ENCODE measurements at regions not wholly inside any gene's neighbourhood (a gene's known extent, or its start where the extent isn't known, plus 50 kb on each side); places are given as distances from the start of the nearest gene placed in this dataset.

- H3K36me3 Mint-ChIP-seq (ENCODE audit: insufficient read depth), result no peaks in the 10 kb centered on the region
- no peak overlapping the region for H3K4me3 Mint-ChIP-seq
- ATAC-seq (replicated peaks) (no peak), DNase-seq (no peak)
- no peak overlapping the region for H3K27ac Mint-ChIP-seq
- no peaks in the 10 kb centered on the region for H3K9me3 Mint-ChIP-seq
- no peaks in the 10 kb centered on the region for H3K27me3 Mint-ChIP-seq
- no peaks in the 10 kb centered on the region for H3K4me1 Mint-ChIP-seq (ENCODE audit: low read depth in 2 of 2)
Observed at GRCh38 chr5:143511736-143512135, 108.2 kb upstream of the NR3C1 start.

DNA sequence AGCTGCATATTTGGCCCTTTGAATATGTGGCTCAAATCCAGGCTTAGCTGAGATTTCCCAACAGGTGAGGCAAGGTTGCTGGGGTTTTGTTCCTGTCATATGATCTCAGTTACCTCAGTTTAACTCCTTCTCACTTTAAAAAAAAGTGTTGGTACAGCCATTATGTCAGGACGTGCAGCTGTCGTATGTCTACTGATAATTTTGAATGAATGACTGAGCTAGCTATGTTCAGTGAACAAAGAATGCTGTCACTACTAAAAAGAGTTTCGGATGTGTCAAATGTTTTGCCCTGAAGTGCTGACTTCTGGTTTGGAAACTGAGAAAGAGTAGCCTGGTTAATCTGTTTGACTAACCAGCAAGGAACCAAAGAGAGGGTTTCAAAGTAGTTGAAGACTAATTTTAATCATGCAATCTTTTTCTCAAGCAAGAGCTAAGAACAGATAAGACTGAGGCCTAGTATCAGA lies 106.3 kb upstream of the NR3C1 start:
- Mint-ChIP-seq H3K27ac (no peak overlapping the region), H3K4me3 (no peak overlapping the region), H3K27me3 (no peaks in the 10 kb centered on the region), H3K9me3 (no peaks in the 10 kb centered on the region), H3K4me1 (ENCODE audit: low read depth in 2 of 2) (no peaks in the 10 kb centered on the region), H3K36me3 (ENCODE audit: insufficient read depth) (no peaks in the 10 kb centered on the region)
- DNase-seq, result no peak
- ATAC-seq (replicated peaks), result no peak

DNA sequence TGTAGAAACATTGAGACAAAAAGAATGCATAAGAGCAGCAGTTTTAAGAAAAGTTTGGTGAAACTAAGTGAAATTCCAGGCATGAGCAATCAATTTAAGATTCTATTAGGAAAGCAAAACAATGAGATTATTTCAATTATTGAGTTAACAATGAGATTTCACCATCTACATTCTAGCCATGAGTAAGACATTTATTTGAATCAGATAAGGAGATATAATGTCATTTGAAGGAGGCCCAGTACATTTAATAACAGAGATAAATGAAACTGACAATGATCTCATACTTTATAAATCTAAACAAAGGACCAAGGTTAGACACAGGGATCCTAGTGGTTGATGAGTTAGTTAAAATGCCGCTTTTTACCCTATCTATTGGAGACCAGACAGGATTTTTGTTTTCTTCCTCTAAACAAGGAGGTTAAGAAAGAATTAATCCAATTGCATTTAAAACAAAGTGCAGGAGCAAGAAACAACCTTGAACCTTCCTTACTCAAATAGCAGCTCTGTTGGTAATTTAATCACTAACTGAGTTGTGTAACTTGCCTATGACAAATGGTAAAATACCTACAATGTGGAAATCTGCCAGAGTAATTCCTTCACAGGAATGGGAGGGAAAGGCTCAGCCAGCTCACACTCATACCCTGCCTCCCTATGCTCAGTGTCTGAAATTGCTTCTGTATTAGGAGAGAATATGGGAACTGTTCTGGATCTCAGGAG lies 103.5 kb upstream of the NR3C1 start:
- H3K27me3 Mint-ChIP-seq, result no peaks in the 10 kb centered on the region

DNA sequence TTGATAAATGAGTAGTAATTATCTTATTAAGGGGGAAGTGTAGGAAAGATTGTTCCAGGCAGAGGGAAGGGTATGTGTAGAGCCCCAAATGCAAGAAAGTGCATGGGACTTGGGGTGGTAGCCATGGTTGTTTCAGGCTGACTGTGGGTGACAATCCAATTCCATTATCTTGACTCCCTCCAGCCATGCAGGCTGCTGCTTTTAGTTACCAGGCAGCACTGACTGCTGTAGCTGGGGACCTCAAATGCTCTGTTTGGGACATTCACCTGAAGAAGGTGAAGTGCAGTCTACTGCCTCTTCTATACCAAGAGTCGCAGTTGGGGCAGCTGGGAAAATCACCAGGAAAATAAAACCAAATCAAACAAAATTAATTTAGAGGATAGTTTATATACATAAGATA lies 102.4 kb upstream of the NR3C1 start:
- Mint-ChIP-seq H3K4me3 (no peak overlapping the region), H3K9me3 (no peaks in the 10 kb centered on the region), H3K4me1 (ENCODE audit: low read depth in 2 of 2) (no peaks in the 10 kb centered on the region), H3K36me3 (ENCODE audit: insufficient read depth) (no peaks in the 10 kb centered on the region), H3K27ac (no peak overlapping the region), H3K27me3 (no peaks in the 10 kb centered on the region)
- DNase-seq (no peak), ATAC-seq (replicated peaks) (no peak)

More for the DNA sequence above, 103.5 kb upstream of the NR3C1 start:
- ATAC-seq (replicated peaks) (no peak), DNase-seq (no peak)
- Mint-ChIP-seq H3K4me3 (no peak overlapping the region), H3K27ac (peak overlapping the region in 1 of 2 donors; percentile 9), H3K4me1 (ENCODE audit: low read depth in 2 of 2) (no peaks in the 10 kb centered on the region), H3K9me3 (no peaks in the 10 kb centered on the region), H3K36me3 (ENCODE audit: insufficient read depth) (no peaks in the 10 kb centered on the region)

DNA sequence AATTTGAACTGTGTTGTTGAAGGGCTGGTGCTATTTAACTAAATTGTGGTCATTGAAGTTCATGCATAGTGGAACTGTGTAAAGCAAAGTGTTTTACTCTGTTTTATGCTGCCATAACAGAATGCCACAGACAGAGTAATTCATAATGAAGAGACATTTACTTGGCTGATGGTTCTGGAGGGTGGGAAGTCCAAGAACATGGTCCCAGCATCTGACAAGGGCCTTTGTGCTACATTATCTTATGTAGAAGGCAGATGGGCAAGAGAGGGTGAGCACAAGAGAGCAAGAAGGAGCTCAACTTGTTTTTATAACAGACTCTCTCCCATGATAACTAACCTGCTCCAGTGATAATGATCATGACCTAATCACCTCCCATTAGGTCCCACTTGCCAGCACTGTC lies 101.9 kb upstream of the NR3C1 start:
- no peaks in the 10 kb centered on the region for H3K27me3 Mint-ChIP-seq
- H3K36me3 Mint-ChIP-seq (ENCODE audit: insufficient read depth), result no peaks in the 10 kb centered on the region
- H3K4me1 Mint-ChIP-seq (ENCODE audit: low read depth in 2 of 2), result no peaks in the 10 kb centered on the region
- no peak for ATAC-seq (replicated peaks)
- no peak overlapping the region for H3K4me3 Mint-ChIP-seq
- H3K27ac Mint-ChIP-seq, result no peak overlapping the region
- no peaks in the 10 kb centered on the region for H3K9me3 Mint-ChIP-seq
- no peak for DNase-seq

GRCh38 chr5:143501310-143502044 lies 98.0 kb upstream of the NR3C1 start:
- no peak for DNase-seq
- Mint-ChIP-seq H3K4me1 (ENCODE audit: low read depth in 2 of 2) (no peaks in the 10 kb centered on the region), H3K27me3 (no peaks in the 10 kb centered on the region), H3K36me3 (ENCODE audit: insufficient read depth) (no peaks in the 10 kb centered on the region), H3K4me3 (no peak overlapping the region), H3K9me3 (no peaks in the 10 kb centered on the region), H3K27ac (no peak overlapping the region)
- ATAC-seq (replicated peaks), result no peak

- ATAC-seq (replicated peaks) (no peak), DNase-seq (no peak)
- Mint-ChIP-seq H3K36me3 (ENCODE audit: insufficient read depth) (no peaks in the 10 kb centered on the region), H3K9me3 (no peaks in the 10 kb centered on the region), H3K4me3 (no peak overlapping the region), H3K27ac (no peak overlapping the region), H3K27me3 (no peaks in the 10 kb centered on the region), H3K4me1 (ENCODE audit: low read depth in 2 of 2) (no peaks in the 10 kb centered on the region)
Observed at GRCh38 chr5:143499480-143500114, 96.1 kb upstream of the NR3C1 start.

DNA sequence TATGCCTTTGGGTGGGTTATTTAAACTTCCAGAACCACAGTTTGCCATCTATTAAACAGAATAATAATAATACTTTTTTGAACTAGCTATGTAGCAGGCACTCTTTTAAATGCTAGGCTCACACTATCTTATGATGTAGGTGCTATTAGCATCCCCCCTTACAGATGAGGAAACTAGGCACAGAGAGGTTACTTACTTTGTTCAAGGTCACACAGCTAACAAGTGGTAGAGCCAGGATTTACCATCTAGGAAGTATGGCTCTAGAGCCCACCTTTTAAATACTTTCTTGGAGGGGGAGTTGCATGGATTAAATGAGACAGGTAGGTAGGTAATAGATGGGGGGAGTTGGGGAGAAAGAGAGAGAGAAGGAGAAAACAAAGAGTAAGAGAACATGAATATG lies 95.3 kb upstream of the NR3C1 start:
- DNase-seq (no peak), ATAC-seq (replicated peaks) (no peak)
- no peak overlapping the region for H3K4me3 Mint-ChIP-seq
- H3K27me3 Mint-ChIP-seq, result no peaks in the 10 kb centered on the region
- H3K4me1 Mint-ChIP-seq (ENCODE audit: low read depth in 2 of 2), result no peaks in the 10 kb centered on the region
- no peaks in the 10 kb centered on the region for H3K9me3 Mint-ChIP-seq
- H3K27ac Mint-ChIP-seq, result no peak overlapping the region
- no peaks in the 10 kb centered on the region for H3K36me3 Mint-ChIP-seq (ENCODE audit: insufficient read depth)

GRCh38 chr5:143497749-143498148 lies 94.3 kb upstream of the NR3C1 start:
- H3K9me3 Mint-ChIP-seq, result no peaks in the 10 kb centered on the region
- H3K4me3 Mint-ChIP-seq, result no peak overlapping the region
- DNase-seq (no peak), ATAC-seq (replicated peaks) (no peak)
- no peak overlapping the region for H3K27ac Mint-ChIP-seq
- H3K4me1 Mint-ChIP-seq (ENCODE audit: low read depth in 2 of 2), result no peaks in the 10 kb centered on the region
- H3K27me3 Mint-ChIP-seq, result no peaks in the 10 kb centered on the region
- H3K36me3 Mint-ChIP-seq (ENCODE audit: insufficient read depth), result no peaks in the 10 kb centered on the region

- no peaks in the 10 kb centered on the region for H3K9me3 Mint-ChIP-seq
- DNase-seq, result no peak
- no peak overlapping the region for H3K27ac Mint-ChIP-seq
- H3K36me3 Mint-ChIP-seq (ENCODE audit: insufficient read depth), result no peaks in the 10 kb centered on the region
- no peak for ATAC-seq (replicated peaks)
- no peak overlapping the region for H3K4me3 Mint-ChIP-seq
- no peaks in the 10 kb centered on the region for H3K4me1 Mint-ChIP-seq (ENCODE audit: low read depth in 2 of 2)
- no peaks in the 10 kb centered on the region for H3K27me3 Mint-ChIP-seq
Observed at GRCh38 chr5:143496943-143497342, 93.5 kb upstream of the NR3C1 start.

- no peaks in the 10 kb centered on the region for H3K4me1 Mint-ChIP-seq (ENCODE audit: low read depth in 2 of 2)
- no peak for ATAC-seq (replicated peaks)
- H3K27me3 Mint-ChIP-seq, result no peaks in the 10 kb centered on the region
- H3K36me3 Mint-ChIP-seq (ENCODE audit: insufficient read depth), result no peaks in the 10 kb centered on the region
- H3K4me3 Mint-ChIP-seq, result no peak overlapping the region
- no peak overlapping the region for H3K27ac Mint-ChIP-seq
- no peak for DNase-seq
- H3K9me3 Mint-ChIP-seq, result no peaks in the 10 kb centered on the region
Observed at GRCh38 chr5:143495821-143496275, 92.4 kb upstream of the NR3C1 start.

DNA sequence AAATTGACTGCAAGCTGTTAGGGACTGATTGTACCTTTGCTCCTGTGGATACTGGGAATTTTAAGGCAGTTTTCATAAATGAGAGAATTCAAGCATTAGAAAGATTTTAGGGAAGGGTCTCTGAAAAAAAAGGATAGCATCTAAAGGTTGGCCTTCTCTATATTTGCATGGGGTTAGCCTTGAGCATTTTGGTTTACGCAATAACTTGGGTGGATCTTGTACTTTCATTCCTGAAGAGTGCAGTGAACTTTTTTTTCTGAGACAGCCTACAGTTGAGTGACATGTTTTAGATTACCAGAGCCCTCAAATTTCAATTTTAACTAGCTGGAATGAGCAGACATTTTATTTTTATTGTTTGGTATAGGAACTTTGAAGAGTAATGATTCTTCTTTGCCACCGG lies 91.6 kb upstream of the NR3C1 start:
- no peaks in the 10 kb centered on the region for H3K9me3 Mint-ChIP-seq
- H3K4me1 Mint-ChIP-seq (ENCODE audit: low read depth in 2 of 2), result no peaks in the 10 kb centered on the region
- H3K27ac Mint-ChIP-seq, result no peak overlapping the region
- H3K36me3 Mint-ChIP-seq (ENCODE audit: insufficient read depth), result no peaks in the 10 kb centered on the region
- ATAC-seq (replicated peaks) (no peak), DNase-seq (no peak)
- no peaks in the 10 kb centered on the region for H3K27me3 Mint-ChIP-seq
- H3K4me3 Mint-ChIP-seq, result no peak overlapping the region

DNA sequence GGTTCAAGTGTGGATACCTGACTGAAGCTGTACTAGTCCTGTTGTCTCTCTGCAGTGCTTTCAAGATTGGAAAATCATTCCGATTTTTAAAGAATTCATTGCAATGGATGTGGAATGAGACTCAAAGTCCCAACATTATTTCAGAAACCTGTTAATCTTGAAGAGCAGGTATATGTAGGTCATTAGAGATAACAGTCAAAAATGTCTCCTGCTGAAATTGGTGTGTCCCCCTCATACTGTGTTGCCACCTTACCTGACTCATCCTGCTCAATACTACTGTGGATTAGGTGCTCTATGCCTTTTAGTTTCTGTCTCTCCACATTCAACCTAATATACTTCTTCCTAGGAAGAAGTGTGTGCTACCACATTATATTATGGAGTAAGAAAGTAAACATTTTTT lies 91.1 kb upstream of the NR3C1 start:
- Mint-ChIP-seq H3K4me3 (no peak overlapping the region), H3K9me3 (no peaks in the 10 kb centered on the region), H3K36me3 (ENCODE audit: insufficient read depth) (no peaks in the 10 kb centered on the region), H3K27ac (no peak overlapping the region), H3K4me1 (ENCODE audit: low read depth in 2 of 2) (no peaks in the 10 kb centered on the region), H3K27me3 (no peaks in the 10 kb centered on the region)
- no peak for DNase-seq
- no peak for ATAC-seq (replicated peaks)

DNA sequence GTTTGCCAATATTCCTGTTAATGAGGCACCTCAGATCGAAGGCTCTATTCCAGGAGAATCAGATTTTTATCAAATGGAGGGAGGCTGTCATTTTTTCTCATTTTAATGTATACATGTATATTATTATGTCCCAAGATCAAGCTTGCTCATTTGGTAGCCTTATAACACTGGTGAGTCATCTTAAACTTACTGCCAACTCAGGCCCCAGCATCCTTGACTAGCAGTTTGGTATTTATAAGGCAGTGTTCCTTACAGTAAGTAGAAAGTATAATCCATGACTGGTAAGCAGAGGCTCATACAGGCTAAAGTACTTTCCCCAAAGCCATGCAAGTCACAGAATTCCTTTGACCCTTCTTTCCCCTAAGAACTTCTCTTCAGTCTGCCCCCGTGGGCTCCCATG lies 90.7 kb upstream of the NR3C1 start:
- Mint-ChIP-seq H3K4me3 (no peak overlapping the region), H3K27ac (no peak overlapping the region), H3K4me1 (ENCODE audit: low read depth in 2 of 2) (no peaks in the 10 kb centered on the region), H3K36me3 (ENCODE audit: insufficient read depth) (no peaks in the 10 kb centered on the region), H3K27me3 (no peaks in the 10 kb centered on the region), H3K9me3 (no peaks in the 10 kb centered on the region)
- DNase-seq, result no peak
- no peak for ATAC-seq (replicated peaks)

All from effector memory CD8-positive, alpha-beta T cell (primary cell).